H9 (cell line): ENCODE measurements at regions not wholly inside any gene's neighbourhood (a gene's known extent, or its start where the extent isn't known, plus 50 kb on each side); places are given as distances from the start of the nearest gene placed in this dataset.

Source experiments
- DNase-seq: peaks from one replicate; pipeline ENCODE4 v3.0.0-alpha.2; 2017
- H2AFZ ChIP-seq: one replicate; pipeline ENCODE4 v1.6.1; 2013; ENCODE audit warnings: mild to moderate bottlenecking, low read length, control low read depth, moderate library complexity
- H2AK5ac ChIP-seq: 2 replicates; pipeline ENCODE4 v1.6.1; 2013; ENCODE audit warnings: low read length, control low read depth, mixed read lengths; ENCODE audit not compliant: insufficient read length
- H2BK120ac ChIP-seq: one replicate; pipeline ENCODE4 v1.6.1; 2013; ENCODE audit warnings: low read depth, mild to moderate bottlenecking, low read length, control low read depth, inconsistent platforms; ENCODE audit not compliant: poor library complexity, severe bottlenecking
- H2BK12ac ChIP-seq: 2 replicates; pipeline ENCODE4 v1.6.1; 2013; ENCODE audit warnings: low read length, control low read depth, mixed read lengths, low read depth; ENCODE audit not compliant: insufficient read length
- H2BK15ac ChIP-seq: 2 replicates; pipeline ENCODE4 v1.6.1; 2013; ENCODE audit warnings: low read depth, low read length, control low read depth
- H2BK20ac ChIP-seq: one replicate; pipeline ENCODE4 v1.6.1; 2013; ENCODE audit warnings: low read depth, mild to moderate bottlenecking, low read length, control low read depth, inconsistent platforms; ENCODE audit not compliant: poor library complexity, severe bottlenecking
- H2BK5ac ChIP-seq: 2 replicates; pipeline ENCODE4 v1.6.1; 2013; ENCODE audit warnings: low read length, control low read depth, mixed read lengths; ENCODE audit not compliant: insufficient read length
- H3K14ac ChIP-seq: 2 replicates; pipeline ENCODE4 v1.6.1; 2013; ENCODE audit warnings: low read length, control low read depth; ENCODE audit not compliant: insufficient read depth
- H3K18ac ChIP-seq: 2 replicates; pipeline ENCODE4 v1.6.1; 2013; ENCODE audit warnings: low read depth, mild to moderate bottlenecking, mixed read lengths, low read length, control low read depth; ENCODE audit not compliant: insufficient read length
- H3K23ac ChIP-seq: 2 replicates; pipeline ENCODE4 v1.6.1; 2013; ENCODE audit warnings: low read length, control low read depth, mixed read lengths, low read depth; ENCODE audit not compliant: insufficient read length
- H3K23me2 ChIP-seq: 2 replicates; pipeline ENCODE4 v1.6.1; 2013; ENCODE audit warnings: low read depth, mild to moderate bottlenecking, mixed read lengths, low read length, control low read depth; ENCODE audit not compliant: insufficient read length, poor library complexity, severe bottlenecking
- H3K27ac ChIP-seq: 2 replicates; pipeline ENCODE4 v1.5.1; 2013; ENCODE audit warnings: low read length, control low read depth, mixed read lengths, low read depth; ENCODE audit not compliant: insufficient read length
- H3K27me3 ChIP-seq: 2 replicates; pipeline ENCODE4 v1.6.1; 2013; ENCODE audit warnings: low read length, control low read depth, inconsistent platforms; ENCODE audit not compliant: insufficient read depth
- H3K4ac ChIP-seq: 2 replicates; pipeline ENCODE4 v1.6.1; 2013; ENCODE audit warnings: low read depth, mild to moderate bottlenecking, control low read depth, inconsistent platforms, low read length, moderate library complexity
- H3K4me1 ChIP-seq: 2 replicates; pipeline ENCODE4 v1.6.1; 2013; ENCODE audit warnings: low read length, control low read depth, inconsistent platforms; ENCODE audit not compliant: insufficient read depth
- H3K4me2 ChIP-seq: 2 replicates; pipeline ENCODE4 v1.6.1; 2013; ENCODE audit warnings: low read length, control low read depth, mixed read lengths; ENCODE audit not compliant: insufficient read length, insufficient read depth
- H3K56ac ChIP-seq: 2 replicates; pipeline ENCODE4 v1.6.1; 2013; ENCODE audit warnings: low read depth, mild to moderate bottlenecking, mixed read lengths, low read length, control low read depth; ENCODE audit not compliant: insufficient read length
- H3K79me1 ChIP-seq: 2 replicates; pipeline ENCODE4 v1.6.1; 2013; ENCODE audit warnings: low read depth, mild to moderate bottlenecking, moderate library complexity, low read length, control low read depth, inconsistent platforms; ENCODE audit not compliant: insufficient read depth, poor library complexity, severe bottlenecking
- H3K79me2 ChIP-seq: 2 replicates; pipeline ENCODE4 v1.6.1; 2013; ENCODE audit warnings: low read length, control low read depth, inconsistent platforms; ENCODE audit not compliant: insufficient read depth
- H3K9ac ChIP-seq: 2 replicates; pipeline ENCODE4 v1.6.1; 2013; ENCODE audit warnings: low read length, control low read depth, mixed read lengths; ENCODE audit not compliant: insufficient read length; ENCODE audit errors: extremely low read depth
- H3K9me3 ChIP-seq: one replicate; pipeline ENCODE4 v1.6.1; 2013; ENCODE audit warnings: low read depth, low read length, inconsistent platforms; ENCODE audit not compliant: control insufficient read depth
- H3T11ph ChIP-seq: one replicate; pipeline ENCODE4 v1.6.1; 2013; ENCODE audit warnings: mild to moderate bottlenecking, low read length, control low read depth, inconsistent platforms
- H4K20me1 ChIP-seq: one replicate; pipeline ENCODE4 v1.6.1; 2013; ENCODE audit not compliant: control insufficient read depth, insufficient read length, insufficient read depth
- H4K5ac ChIP-seq: 2 replicates; pipeline ENCODE4 v1.6.1; 2013; ENCODE audit warnings: low read depth, mild to moderate bottlenecking, mixed read lengths, low read length, control low read depth; ENCODE audit not compliant: insufficient read length
- H4K8ac ChIP-seq: replicated peaks from 2 replicates; pipeline ENCODE4 v1.6.1; 2013; ENCODE audit warnings: low read length, control low read depth, mixed read lengths, low read depth; ENCODE audit not compliant: insufficient read length
- H4K91ac ChIP-seq: 2 replicates; pipeline ENCODE4 v1.6.1; 2013; ENCODE audit warnings: low read depth, mild to moderate bottlenecking, moderate library complexity, mixed read lengths, low read length, control low read depth; ENCODE audit not compliant: insufficient read length
- H3K27ac Mint-ChIP-seq, 3 experiments: 2 replicates in 2 of 3; 3 replicates in 1 of 3; pipeline ENCODE4 v1.8.0; 2020 to 2021; ENCODE audit warnings: mixed read lengths in 3 of 3, mild to moderate bottlenecking in 1 of 3, moderate library complexity in 1 of 3
- H3K27me3 Mint-ChIP-seq: 2 replicates; pipeline ENCODE4 v1.8.0; 2021; ENCODE audit warnings: low read depth, mild to moderate bottlenecking, moderate library complexity, mixed read lengths
- H3K36me3 Mint-ChIP-seq, 3 experiments: 2 replicates in 2 of 3; 3 replicates in 1 of 3; pipeline ENCODE4 v1.8.0; 2020 to 2021; ENCODE audit warnings: low read depth in 3 of 3, mixed read lengths in 3 of 3; ENCODE audit not compliant: insufficient read depth in 1 of 3
- H3K4me1 Mint-ChIP-seq, 2 experiments: 2 replicates each; pipeline ENCODE4 v1.8.0; 2020; ENCODE audit warnings: mixed read lengths in 2 of 2
- H3K4me3 Mint-ChIP-seq, 2 experiments: 2 replicates in 1 of 2; 3 replicates in 1 of 2; pipeline ENCODE4 v1.8.0; 2020 to 2021; ENCODE audit warnings: mild to moderate bottlenecking in 2 of 2, mixed read lengths in 2 of 2, moderate library complexity in 1 of 2
- H3K9me3 Mint-ChIP-seq, 2 experiments: 2 replicates in 1 of 2; 3 replicates in 1 of 2; pipeline ENCODE4 v1.8.0; 2020; ENCODE audit warnings: mild to moderate bottlenecking in 2 of 2, mixed read lengths in 2 of 2, moderate library complexity in 1 of 2
- CTCF ChIP-seq: fragments of 200-600 bp; sonication (generic); conservative IDR thresholded peaks from 3 replicates; pipeline ENCODE4 v1.8.0; 2021; ENCODE audit warnings: antibody characterized with exemption, mild to moderate bottlenecking
- WGBS: extraction: QIAGEN DNeasy Blood & Tissue Kit; methylation state at CpG from one replicate; pipeline ENCODE4 v1.1.7; 2013; ENCODE audit warnings: missing lambda C conversion rate, low lambda C conversion rate, mixed read lengths; ENCODE audit not compliant: insufficient read length; ENCODE audit errors: extremely low coverage; 5-methylcytosine and 5-hydroxymethylcytosine counted together

- H3K4me1 Mint-ChIP-seq, result peaks cover 43 to 46% of the 10 kb centered on the region in 2 experiments
- H3K23ac ChIP-seq, result no peak overlapping the region
- H2AFZ ChIP-seq, result no peak overlapping the region
- no peaks in the 10 kb centered on the region for H3K27me3 ChIP-seq
- H2BK5ac ChIP-seq, result no peak overlapping the region
- H2BK20ac ChIP-seq, result no peak overlapping the region
- H4K20me1 ChIP-seq, result no peaks in the 10 kb centered on the region
- no peak overlapping the region for H3T11ph ChIP-seq
- no peak overlapping the region for H2AK5ac ChIP-seq
- no peak overlapping the region for H3K4me2 ChIP-seq
- no peak overlapping the region for H2BK120ac ChIP-seq
- H3K4me1 ChIP-seq, result peaks cover 12% of the 10 kb centered on the region
- H3K23me2 ChIP-seq, result no peaks in the 10 kb centered on the region
- H3K27ac Mint-ChIP-seq, result peak overlapping the region; percentile 5 to 31 (median 5); a peak in 4 of 7 replicates
- H3K27ac ChIP-seq, result no peak overlapping the region
- no peak overlapping the region for H3K18ac ChIP-seq
- no peaks in the 10 kb centered on the region for H3K79me2 ChIP-seq
- no peak overlapping the region for H3K14ac ChIP-seq
- no CpG with 5 or more reads among the region's 3 CpGs for WGBS
- H4K8ac ChIP-seq, result no peak overlapping the region
- H3K4me3 Mint-ChIP-seq, result peak overlapping the region in 1 of 2 experiments; percentile 10; a peak in 1 of 5 replicates
- no peaks in the 10 kb centered on the region for H3K27me3 Mint-ChIP-seq
- H3K56ac ChIP-seq, result no peak overlapping the region
- H2BK12ac ChIP-seq, result no peak overlapping the region
- H4K5ac ChIP-seq, result no peak overlapping the region
- no peaks in the 10 kb centered on the region for H3K9me3 ChIP-seq
- no peak overlapping the region for H2BK15ac ChIP-seq
- H3K79me1 ChIP-seq, result no peaks in the 10 kb centered on the region
- no peak overlapping the region for H3K4ac ChIP-seq
- peak; percentile 44 for DNase-seq
- TF ChIP-seq CTCF, result no peak
- peaks cover 2 to 12% (median 7%) of the 10 kb centered on the region in 3 experiments; a peak in 6 of 7 replicates for H3K36me3 Mint-ChIP-seq
- H3K9ac ChIP-seq, result no peak overlapping the region
- peaks cover under 1% of the 10 kb centered on the region in 2 experiments; a peak in 3 of 5 replicates for H3K9me3 Mint-ChIP-seq
- no peak overlapping the region for H4K91ac ChIP-seq
Measured at GRCh38 chr6:3987053-3987452, 91.9 kb downstream of the FAM217A start.
